ENCODE measurements at regions not wholly inside any gene's neighbourhood (a gene's known extent, or its start where the extent isn't known, plus 50 kb on each side); places are given as distances from the start of the nearest gene placed in this dataset.

DNA sequence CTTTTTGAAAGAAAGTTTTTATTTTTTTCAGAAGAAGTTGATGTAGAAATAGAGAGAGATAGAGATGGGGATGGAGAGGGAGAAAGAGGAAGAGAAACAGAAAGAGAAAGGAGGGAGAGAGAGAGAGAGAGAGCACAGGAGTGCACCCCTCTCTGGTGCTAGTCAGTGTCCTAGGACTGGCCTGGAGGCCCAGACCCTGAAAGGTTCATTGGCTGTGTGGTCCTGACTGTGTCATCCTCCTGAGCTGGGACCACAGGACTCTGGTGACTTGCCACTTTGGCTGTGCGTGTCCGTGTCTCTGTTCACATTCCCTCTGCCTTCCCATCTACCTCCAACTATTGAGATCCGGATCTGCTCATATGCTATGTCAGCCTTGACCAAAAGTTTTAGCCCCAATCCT is 62.1 kb upstream of the SHH start:
- DNase-seq, result no peak

DNA sequence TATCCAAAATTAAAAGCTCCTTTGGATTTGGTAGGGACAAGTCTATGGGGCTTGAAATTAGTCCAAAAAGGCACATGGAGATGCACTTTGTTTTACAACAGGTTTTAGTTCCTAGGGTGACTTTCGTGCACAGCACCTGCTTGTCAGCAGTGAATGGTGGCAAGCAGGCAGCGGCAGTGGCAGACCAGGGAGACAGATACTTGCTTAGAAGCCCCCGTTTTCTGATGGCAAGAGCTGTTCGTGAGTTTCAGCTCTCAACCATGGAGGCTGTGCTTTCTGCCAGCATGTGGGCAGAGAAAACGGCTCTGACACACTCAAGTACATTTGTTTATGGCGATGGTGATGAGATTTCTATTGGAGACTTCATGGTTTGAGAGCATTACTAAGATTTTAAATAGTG is 61.7 kb upstream of the SHH start:
- DNase-seq, result no peak

DNA sequence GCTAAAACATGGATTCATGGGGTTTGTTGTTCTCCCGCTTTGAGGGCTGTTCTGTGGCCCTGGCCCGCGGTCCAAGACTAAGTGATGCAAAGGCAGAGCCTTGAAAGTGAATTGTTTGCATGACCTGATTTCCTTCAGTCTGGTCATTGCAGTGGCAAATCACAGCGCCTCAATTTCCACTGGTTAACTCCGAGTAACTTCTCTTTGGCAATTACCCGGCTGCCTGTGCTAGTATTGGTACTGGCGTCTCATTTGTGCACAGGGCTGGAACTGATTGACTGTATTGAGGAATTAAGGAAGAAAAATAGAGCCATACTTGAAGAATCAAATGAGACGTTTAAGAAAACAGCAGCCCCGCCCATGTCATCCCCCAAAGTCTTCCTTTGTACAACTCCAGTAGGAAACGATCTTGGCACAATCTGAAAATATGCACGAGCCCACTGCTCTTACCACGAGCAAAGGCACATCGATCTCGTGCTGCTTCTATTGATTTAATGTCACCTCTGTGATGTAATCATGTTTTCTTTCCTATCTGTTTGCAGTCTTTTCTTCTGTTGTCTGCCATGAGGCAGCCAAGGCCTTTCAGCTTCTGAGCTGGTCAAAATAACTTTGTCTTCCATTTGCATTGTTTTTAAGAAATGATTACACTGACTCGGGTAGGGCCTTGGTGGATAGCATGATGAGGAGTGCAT is 60.6 kb upstream of the SHH start:
- no peak for DNase-seq

DNA sequence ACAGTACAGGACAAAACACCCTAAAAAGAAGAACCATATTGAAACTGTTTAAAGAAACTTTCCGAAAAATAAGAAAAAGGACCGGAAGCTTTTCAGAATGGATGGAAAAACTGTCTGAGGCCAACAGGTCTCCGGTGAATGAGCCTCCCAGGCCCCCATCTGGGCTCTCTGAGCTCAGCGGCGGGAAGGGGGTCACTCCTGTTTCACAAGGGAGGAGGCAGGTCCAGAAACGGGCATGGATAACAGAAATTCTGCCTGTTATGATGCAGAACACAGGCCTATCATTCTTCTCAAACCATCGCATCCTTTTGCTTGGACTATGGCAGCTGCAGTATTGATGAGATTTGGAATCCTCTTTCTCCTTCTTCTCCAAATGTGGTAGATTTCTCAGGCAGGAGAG is 58.9 kb upstream of the SHH start:
- no peak for DNase-seq

DNA sequence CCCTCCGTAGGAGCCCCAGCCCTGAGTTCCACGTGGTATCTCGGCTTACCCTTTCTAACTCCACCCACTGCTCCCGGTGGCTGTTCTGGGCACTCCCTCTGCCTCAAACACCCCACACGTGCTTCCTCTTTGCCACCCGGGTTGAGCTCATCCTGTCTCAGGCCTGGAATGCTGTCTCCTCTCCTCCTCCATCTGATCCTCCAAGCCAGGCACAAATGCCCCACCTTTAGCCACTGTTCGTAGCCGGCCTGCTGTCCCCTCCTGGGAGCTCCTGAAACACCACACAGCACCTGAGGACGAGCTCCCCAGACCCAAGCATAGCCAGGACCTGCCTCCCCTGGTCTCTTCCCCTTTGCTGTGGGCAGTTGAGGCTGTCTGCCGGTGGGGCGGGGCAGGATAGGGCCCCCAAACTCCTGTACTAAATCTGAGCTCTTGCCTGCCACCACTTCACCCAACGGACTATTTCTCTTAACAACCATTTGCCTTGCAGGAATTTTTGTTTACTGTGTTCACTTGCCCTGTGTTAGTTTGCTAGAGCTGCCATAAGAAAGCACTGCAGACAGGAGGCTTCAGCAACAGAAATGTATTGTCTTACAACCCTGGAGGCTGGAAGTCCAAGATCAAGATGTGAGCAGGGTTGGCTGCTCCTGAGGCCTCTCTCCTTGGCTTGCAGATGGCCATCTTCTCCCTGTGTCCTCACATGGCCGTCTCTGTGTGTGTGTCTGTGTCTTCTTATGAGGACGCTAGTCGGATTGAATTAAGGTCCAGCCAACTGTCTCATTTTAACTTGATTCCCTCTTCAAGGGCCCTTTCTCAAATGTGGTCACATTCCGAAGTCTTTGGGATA is 58.3 kb upstream of the SHH start:
- DNase-seq, result no peak

DNA sequence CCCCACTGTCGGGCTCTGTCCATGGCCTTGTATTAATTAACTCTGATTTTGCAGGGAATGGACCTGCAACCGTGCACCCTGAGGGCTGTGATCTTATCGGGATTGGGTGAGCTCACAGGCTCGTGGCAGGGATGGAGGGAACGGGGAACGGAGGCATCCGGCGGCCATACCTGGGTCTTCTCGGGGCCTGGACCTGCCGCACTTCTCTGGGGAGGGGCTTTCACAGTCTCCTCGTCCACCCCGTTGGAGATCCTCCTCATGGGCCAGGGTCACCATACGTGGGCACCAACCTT is 57.5 kb upstream of the SHH start:
- DNase-seq, result no peak

DNA sequence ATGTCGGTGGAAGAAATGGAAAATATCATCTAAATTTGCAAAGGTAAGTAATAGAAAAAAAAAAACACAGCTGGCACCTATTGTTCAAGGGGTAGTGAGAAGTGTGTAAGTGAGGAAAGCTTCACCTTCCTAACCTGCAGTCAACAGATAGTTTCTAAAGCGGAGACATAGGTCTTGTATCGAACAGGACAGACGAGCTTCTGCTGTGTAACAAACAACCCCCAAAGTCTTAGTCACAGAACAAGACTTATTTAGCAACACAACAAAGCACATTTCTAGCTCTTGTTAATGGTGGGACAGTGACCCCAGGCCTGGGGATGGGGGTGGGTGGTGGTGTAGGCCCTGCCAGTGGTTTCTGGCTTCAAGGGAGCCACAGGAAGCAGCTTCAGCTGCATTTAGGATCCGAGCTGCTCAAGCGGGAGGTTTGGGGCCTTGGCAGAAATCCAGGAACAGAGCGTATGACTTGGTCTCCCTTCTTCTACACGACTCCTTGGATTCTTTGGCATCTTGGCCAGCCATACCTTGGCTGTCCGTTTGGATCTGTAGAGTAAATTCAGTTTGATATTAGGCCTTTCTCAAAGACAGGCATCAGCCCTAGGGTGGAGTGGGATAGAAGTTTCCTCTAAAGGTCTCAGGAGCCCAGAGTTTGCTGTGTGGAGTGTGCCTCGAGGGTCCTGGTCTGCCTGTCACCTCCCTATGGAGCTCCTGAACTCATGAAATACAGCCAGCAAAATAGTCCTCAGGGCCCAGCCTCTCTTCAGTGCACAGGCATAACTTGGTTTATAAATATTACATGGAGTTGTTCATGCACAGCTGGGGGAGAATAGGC is 56.9 kb upstream of the SHH start:
- DNase-seq, result no peak

DNA sequence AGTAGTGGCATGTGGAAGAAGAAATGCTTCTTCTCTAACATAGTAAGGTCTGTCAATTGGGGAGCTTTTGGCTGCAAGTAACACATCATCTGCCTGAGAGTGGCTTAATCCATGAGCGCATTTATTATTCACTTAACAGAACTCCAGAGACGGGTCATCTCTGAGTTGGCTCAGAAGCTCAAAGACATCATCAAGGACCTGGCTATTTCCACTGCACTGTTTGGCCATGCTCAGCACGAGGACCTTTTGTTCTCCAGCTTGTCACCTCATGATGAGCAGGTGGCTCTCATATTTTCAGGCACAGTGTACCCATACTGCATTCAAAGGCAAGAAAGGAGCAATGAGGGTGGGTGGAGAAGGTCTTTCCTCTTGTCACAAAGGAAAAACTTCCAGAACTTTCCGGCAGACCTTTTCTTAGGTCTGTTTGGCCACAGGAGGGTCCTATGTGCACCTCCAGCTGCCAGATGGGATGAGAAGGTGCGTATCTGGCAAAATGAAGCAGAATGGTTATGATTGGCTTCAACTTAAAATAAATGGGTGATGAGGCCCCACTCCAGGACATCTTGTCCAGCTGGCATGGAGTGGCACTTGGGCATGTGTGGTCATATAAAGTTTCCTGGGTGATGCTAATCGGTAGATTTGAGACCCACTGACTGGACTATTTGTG is 55.6 kb upstream of the SHH start:
- no peak for DNase-seq

DNA sequence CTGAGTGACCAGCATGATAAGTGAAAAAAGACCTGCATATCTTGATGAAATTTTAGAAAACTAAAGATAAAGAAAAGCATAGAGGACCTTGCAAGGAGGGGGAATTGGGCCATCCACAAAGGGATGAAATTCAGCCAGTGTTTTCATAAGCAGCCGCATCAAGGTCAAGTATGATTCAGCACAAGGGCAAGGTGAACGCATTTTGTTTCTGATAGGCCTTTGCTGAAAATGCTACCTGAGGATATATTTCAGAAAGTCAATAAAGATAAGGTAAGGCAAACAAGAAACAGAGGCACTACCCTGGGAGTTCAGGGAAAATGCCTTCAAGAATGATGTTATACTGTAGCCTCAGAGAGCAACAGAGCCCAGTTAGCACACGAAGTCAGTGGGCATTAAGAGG is 55.0 kb upstream of the SHH start:
- no peak for DNase-seq

DNA sequence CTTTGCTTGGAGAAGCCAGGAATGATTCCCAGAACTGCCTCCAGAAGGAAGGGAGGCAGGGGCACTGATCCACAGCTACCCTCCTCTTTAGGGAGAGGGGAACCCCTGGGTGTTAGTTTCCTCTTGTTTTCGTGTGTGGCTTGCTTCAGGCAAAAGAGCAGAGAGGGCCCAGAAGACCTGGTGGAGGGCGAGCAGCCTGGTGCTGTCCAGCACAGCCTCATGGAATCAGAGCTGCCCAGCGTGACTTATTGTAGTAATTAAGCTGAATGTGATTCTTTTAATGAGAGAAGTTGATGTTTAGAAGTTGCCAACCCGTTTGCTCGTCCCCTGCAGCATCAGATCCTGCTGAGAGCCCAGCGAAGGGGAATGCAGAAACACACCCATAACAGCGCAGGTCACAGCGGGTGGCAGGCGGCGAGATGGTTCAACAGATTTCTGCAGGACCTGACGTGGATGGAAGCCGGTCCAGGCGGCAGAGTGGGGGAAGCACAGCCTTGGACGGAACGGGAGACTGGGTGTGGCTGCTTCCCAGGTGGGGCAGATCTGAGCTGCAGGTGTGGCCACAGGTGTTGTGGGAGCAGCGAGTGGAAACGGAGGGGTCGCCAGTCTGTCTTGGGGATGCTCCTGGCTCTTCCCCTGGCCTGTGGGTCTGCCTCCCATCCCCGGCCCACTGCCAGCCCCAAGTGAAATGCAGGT is 53.7 kb upstream of the SHH start:
- no peak for DNase-seq

DNA sequence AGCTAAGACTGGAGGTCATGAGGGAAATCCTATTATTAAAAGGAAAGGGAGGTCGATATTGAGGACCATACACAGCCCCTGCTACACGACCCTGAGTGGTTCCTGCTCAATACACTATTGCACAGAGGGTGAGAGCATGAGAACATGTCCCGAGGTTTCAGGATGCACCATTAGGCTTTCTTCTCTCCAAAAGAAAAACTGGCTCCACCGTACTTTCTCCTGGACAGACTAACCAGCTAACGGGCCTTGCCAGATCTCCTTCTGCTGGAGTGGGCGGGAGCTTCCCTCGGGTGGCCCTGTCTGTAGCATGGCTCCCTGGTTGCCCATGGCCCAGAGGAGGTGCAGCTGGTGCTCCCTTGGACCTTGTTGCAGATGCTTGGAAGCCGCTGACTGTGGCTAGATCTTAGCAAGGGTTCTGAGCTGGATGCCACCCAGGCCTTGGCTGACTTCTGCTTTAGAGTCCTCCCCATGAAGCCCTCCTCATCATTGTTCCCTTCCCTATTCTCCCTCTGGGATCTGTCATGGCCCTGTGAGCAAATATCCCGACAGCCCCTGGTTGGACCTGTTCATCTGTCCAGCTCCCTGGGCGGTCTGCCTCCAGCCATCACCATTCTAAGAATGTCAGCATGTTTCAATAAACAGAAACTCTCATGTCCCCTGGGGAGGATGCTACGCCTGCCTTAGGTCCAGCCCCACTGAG is 52.9 kb upstream of the SHH start:
- no peak for DNase-seq

DNA sequence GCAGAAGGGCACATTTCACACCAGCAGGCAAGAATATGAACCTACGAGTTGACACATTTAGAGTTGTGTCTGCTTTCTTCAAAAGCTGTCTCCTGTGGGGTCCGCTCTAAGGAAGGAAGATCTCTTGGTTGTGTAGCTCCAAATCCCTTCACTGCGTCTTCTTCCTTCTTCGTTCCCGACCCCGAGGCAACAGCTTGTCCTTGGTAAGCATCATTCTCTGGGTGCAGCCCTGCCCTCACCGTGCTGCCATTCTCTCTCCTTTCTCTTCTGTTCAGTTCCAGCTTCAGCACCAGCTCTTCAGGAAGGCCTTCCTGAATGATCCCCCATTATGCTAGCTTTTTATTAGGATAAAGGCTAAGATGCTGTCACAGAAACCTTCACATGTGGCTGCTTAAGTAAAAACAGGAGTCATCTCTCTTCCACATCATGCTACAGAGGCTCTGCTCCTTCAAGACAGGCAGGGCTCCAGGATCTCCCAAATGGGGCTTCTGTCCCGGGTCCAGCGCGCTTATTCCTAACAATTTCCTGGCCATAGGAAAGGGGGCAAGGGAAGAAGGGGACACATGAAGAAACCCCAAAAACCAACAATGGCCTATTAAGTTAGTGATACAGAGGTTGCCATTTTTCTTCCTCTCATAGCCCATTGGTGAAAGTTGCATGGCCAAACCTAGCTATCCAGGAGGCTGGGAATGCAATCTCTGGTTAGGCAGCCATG is 52.2 kb upstream of the SHH start:
- DNase-seq, result no peak

DNA sequence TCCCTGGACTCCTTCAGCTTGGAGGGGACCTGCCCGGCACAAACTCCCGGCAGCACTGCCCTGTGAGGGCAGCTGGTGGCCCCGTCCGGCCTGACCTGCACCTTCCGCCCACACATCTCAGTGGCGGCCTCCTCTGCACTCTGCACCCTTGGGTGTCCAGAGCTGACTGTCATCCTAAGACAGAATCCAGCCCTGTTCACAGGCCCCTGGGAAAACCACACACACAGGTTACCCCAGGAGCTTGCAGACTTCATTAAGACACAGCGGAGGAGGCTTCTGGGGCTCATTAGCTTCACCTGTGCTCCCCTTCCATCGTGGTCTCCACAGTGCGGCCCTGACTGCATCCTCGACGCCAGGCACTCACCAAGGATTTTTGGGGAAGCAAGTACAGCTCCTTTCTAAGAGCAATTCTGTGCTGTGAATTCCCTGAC is 51.5 kb upstream of the SHH start:
- no peak for DNase-seq

DNA sequence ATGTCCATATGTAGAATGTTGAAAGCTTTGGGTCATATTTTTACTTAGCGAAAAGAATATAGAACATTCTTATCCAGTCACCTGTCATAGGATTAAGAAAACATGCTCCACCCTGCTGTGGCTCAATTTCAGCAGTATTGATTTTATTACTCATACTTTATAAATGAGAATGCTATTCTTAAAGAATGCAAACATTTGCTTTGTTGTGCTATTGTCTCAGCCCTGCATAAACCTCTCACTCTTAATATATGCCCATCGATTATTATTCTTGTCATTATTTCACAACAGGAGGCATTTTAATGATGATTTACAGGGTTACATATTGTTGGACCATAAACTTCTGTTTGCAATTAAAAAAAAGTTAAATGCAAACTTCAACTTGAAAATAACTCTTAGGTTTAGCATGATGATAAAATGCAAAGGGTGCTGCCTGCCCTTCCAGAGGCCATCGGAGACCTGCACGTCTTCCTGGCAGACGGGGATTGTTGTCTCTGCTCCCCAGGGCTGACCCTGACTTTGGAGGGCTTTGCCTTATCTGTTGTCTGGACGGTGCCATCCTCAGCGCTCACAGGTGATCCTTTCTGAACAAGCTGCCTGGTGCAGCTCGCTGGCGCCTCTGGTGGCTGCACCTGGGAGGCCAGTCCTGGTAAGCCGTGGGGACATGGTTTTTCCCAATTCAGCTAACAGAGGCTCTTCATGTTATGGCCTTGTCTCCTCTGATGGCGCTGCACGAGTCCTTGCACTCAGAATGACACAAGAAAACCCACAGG is 50.0 kb upstream of the SHH start:
- DNase-seq, result no peak
